ENCODE measurements at regions not wholly inside any gene's neighbourhood (a gene's known extent, or its start where the extent isn't known, plus 50 kb on each side); places are given as distances from the start of the nearest gene placed in this dataset.

DNA sequence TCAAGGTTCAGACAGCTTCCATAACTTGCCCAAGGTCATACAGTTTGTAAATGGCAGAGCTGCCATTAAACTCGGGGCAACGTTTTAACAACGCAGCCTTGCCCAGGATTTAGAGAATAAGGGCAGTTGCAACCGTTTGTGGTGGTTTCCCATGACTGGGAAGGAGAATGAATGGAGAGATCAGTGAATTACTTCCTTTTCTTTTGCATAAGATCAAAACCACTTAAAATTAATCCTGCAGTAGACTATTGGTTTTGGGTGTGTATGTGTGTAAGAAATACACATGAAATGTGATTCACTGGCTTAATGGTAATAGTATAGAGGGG, 179.1 kb upstream of the MIR17HG start:
- no peak for TF ChIP-seq POLR2A (IDR thresholded peaks at IDR 0.05)
- TF ChIP-seq, protein P1, sequence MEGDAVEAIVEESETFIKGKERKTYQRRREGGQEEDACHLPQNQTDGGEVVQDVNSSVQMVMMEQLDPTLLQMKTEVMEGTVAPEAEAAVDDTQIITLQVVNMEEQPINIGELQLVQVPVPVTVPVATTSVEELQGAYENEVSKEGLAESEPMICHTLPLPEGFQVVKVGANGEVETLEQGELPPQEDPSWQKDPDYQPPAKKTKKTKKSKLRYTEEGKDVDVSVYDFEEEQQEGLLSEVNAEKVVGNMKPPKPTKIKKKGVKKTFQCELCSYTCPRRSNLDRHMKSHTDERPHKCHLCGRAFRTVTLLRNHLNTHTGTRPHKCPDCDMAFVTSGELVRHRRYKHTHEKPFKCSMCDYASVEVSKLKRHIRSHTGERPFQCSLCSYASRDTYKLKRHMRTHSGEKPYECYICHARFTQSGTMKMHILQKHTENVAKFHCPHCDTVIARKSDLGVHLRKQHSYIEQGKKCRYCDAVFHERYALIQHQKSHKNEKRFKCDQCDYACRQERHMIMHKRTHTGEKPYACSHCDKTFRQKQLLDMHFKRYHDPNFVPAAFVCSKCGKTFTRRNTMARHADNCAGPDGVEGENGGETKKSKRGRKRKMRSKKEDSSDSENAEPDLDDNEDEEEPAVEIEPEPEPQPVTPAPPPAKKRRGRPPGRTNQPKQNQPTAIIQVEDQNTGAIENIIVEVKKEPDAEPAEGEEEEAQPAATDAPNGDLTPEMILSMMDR (IDR thresholded peaks at IDR 0.05), result no peak
- TF ChIP-seq POLR2AphosphoS5 (IDR thresholded peaks at IDR 0.05), result no peak

Data from prostate gland (tissue), 2 donors.